ENCODE measurements at regions not wholly inside any gene's neighbourhood (a gene's known extent, or its start where the extent isn't known, plus 50 kb on each side); places are given as distances from the start of the nearest gene placed in this dataset.

DNA sequence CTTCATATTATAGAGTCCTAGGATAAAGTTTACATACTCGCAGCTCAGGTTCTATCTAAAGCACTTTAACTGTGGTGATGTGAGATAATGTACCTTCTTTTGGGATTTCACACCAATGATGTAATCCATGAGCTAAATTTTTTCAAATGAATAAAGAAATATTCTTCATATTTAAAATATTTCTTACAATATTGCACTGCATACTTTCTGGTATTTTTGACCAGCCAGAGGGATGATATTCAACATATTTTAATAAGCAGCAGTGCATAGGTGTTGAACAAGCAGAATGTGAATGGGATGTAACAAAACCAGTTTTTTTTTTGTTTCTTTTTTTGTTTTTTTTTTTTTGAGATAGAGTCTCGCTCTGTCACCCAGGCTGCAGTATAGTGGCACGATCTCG is 73.2 kb upstream of the TRIM24 start:
- H3K27me3 Mint-ChIP-seq (ENCODE audit: insufficient read depth), result no peaks in the 10 kb centered on the region
- Histone ChIP-seq H3K27me3 (ENCODE audit: control insufficient read depth, insufficient read depth, low read length, poor library complexity, severe bottlenecking) (no peaks in the 10 kb centered on the region), H3K9ac (ENCODE audit: extremely low read depth, low read length, poor library complexity, severe bottlenecking) (no peak overlapping the region), H3K4me3 (ENCODE audit: low read length) (no peak overlapping the region), H3K27ac (ENCODE audit: low read depth, low read length) (no peak overlapping the region), H3K9me3 (ENCODE audit: control insufficient read depth, low read length) (peaks cover 21% of the 10 kb centered on the region), H3K36me3 (ENCODE audit: control insufficient read depth, insufficient read depth, low read length) (no peaks in the 10 kb centered on the region), H3K4me1 (ENCODE audit: control insufficient read depth, insufficient read depth, low read length) (no peaks in the 10 kb centered on the region)
- peaks cover 23% of the 10 kb centered on the region for H3K9me3 Mint-ChIP-seq
- 91 to 96% methylated on average over 3 to 4 of the region's 4 CpGs for WGBS, 2 experiments (ENCODE audit: insufficient coverage in 1 of 2, insufficient read length in 1 of 2)
- no peak overlapping the region for H3K27ac Mint-ChIP-seq
- no peak overlapping the region for H3K4me3 Mint-ChIP-seq
- TF ChIP-seq, protein P1, sequence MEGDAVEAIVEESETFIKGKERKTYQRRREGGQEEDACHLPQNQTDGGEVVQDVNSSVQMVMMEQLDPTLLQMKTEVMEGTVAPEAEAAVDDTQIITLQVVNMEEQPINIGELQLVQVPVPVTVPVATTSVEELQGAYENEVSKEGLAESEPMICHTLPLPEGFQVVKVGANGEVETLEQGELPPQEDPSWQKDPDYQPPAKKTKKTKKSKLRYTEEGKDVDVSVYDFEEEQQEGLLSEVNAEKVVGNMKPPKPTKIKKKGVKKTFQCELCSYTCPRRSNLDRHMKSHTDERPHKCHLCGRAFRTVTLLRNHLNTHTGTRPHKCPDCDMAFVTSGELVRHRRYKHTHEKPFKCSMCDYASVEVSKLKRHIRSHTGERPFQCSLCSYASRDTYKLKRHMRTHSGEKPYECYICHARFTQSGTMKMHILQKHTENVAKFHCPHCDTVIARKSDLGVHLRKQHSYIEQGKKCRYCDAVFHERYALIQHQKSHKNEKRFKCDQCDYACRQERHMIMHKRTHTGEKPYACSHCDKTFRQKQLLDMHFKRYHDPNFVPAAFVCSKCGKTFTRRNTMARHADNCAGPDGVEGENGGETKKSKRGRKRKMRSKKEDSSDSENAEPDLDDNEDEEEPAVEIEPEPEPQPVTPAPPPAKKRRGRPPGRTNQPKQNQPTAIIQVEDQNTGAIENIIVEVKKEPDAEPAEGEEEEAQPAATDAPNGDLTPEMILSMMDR (conservative IDR thresholded peaks at IDR 0.05), result no peak
- H3K4me1 Mint-ChIP-seq, result no peaks in the 10 kb centered on the region
- H3K36me3 Mint-ChIP-seq (ENCODE audit: low read depth), result no peaks in the 10 kb centered on the region
- no peak for DNase-seq

DNA sequence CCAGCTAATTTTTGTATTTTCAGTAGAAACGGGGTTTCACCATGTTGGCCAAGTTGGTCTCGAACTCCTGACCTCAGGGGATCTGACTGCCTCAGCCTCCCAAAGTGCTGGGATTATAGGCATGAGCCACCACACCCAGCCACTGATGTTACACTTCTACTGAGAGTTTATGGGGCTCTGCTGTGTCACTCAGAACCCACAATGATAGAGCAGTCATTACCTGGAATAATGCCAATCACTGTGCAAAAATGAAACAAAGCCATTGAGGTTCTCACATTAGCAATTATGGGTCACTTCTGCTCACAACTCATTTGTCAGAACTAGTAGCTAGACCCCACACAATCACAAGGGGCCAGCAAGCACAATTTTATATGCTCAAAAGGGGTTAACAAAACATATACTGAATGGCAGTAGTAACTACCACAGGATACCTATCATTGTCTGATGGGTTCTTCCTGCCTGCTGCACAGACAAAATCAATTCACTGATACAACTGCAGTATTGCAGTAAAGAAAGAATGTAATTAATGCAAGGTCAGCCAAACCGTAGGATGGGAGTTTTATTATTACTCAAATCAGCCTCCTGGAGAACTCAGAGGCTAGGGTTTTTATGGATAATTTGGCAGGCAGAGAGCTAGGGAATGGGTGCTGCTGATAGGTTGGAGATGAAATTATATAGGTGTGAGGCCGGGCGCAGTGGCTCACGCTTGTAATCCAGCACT is 72.1 kb upstream of the TRIM24 start:
- H3K9me3 ChIP-seq (ENCODE audit: control insufficient read depth, low read length), result peaks cover 21% of the 10 kb centered on the region
- TF ChIP-seq, protein P1 (conservative IDR thresholded peaks at IDR 0.05), result no peak
- no peaks in the 10 kb centered on the region for H3K27me3 ChIP-seq (ENCODE audit: control insufficient read depth, insufficient read depth, low read length, poor library complexity, severe bottlenecking)
- DNase-seq, result no peak
- Mint-ChIP-seq H3K27me3 (ENCODE audit: insufficient read depth) (no peaks in the 10 kb centered on the region), H3K36me3 (ENCODE audit: low read depth) (no peaks in the 10 kb centered on the region), H3K4me1 (no peaks in the 10 kb centered on the region), H3K9me3 (peaks cover 25% of the 10 kb centered on the region), H3K4me3 (no peak overlapping the region), H3K27ac (no peak overlapping the region)
- H3K4me1 ChIP-seq (ENCODE audit: control insufficient read depth, insufficient read depth, low read length), result no peaks in the 10 kb centered on the region
- H3K9ac ChIP-seq (ENCODE audit: extremely low read depth, low read length, poor library complexity, severe bottlenecking), result no peak overlapping the region
- H3K4me3 ChIP-seq (ENCODE audit: low read length), result peak overlapping the region; percentile 69
- no peaks in the 10 kb centered on the region for H3K36me3 ChIP-seq (ENCODE audit: control insufficient read depth, insufficient read depth, low read length)
- 95 to 97% methylated on average over 5 to 6 of the region's 6 CpGs for WGBS, 2 experiments (ENCODE audit: insufficient coverage in 1 of 2, insufficient read length in 1 of 2)
- H3K27ac ChIP-seq (ENCODE audit: low read depth, low read length), result no peak overlapping the region

DNA sequence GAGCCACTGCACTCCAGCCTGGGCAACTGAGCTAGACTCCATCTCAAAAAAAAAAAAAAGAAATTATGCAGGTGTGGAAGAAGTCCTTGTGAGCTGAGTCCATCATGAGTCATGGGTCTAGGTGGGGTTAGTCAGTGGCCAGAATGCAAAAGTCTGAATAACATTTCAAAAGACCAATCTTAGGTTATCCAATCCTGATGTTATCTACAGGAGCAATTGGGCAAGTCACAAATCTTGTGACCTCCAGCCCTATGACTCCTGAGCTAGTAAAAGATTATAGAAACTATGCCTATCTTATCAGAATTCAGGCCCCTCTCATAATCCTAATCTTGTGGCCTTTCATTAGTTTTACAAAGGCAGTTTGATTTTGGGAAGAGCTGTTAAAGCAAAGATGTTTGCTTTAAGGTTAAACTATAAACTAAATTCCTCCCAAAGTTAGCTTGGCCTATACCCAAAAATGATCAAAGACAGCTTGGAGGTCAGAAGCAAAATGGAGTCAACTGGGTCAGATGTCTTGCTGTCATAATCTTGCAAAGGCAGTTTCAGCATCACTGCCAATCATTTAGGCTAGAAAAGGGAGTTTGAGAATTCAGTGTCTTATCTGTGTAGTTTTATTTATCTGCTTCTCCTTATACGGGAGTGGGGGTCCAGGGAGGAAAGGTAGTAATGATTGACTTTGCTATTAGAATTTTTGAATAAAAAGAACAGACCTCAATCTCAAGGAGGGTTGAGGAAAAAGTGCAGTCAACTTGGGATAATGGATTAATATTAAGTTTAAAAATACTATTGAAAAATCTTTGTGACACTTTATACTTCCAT is 71.2 kb upstream of the TRIM24 start:
- H3K9me3 Mint-ChIP-seq, result peaks cover 33% of the 10 kb centered on the region
- H3K4me3 Mint-ChIP-seq, result no peak overlapping the region
- no peaks in the 10 kb centered on the region for H3K4me1 Mint-ChIP-seq
- peaks cover under 1% of the 10 kb centered on the region for H3K36me3 Mint-ChIP-seq (ENCODE audit: low read depth)
- no peak overlapping the region for H3K9ac ChIP-seq (ENCODE audit: extremely low read depth, low read length, poor library complexity, severe bottlenecking)
- TF ChIP-seq, protein P1 (conservative IDR thresholded peaks at IDR 0.05), result no peak
- H3K4me1 ChIP-seq (ENCODE audit: control insufficient read depth, insufficient read depth, low read length), result no peaks in the 10 kb centered on the region
- H3K4me3 ChIP-seq (ENCODE audit: low read length), result peak overlapping the region; percentile 69
- no peak overlapping the region for H3K27ac Mint-ChIP-seq
- no peak overlapping the region for H3K27ac ChIP-seq (ENCODE audit: low read depth, low read length)
- no peak for DNase-seq
- no peaks in the 10 kb centered on the region for H3K27me3 ChIP-seq (ENCODE audit: control insufficient read depth, insufficient read depth, low read length, poor library complexity, severe bottlenecking)
- no peaks in the 10 kb centered on the region for H3K36me3 ChIP-seq (ENCODE audit: control insufficient read depth, insufficient read depth, low read length)
- 0% methylated on average over 1 of the region's 1 CpG for WGBS, 2 experiments (ENCODE audit: insufficient coverage in 1 of 2, insufficient read length in 1 of 2)
- H3K27me3 Mint-ChIP-seq (ENCODE audit: insufficient read depth), result no peaks in the 10 kb centered on the region
- peaks cover 21% of the 10 kb centered on the region for H3K9me3 ChIP-seq (ENCODE audit: control insufficient read depth, low read length)

All from endodermal cell (in vitro differentiated cells).